ENCODE measurements at regions not wholly inside any gene's neighbourhood (a gene's known extent, or its start where the extent isn't known, plus 50 kb on each side); places are given as distances from the start of the nearest gene placed in this dataset.

GRCh38 chr10:10020945-10021344 is 996.7 kb upstream of the CELF2 start:
- H3K9ac ChIP-seq (ENCODE audit: low read depth in 1 of 2, low read length in 2 of 2) = no peak overlapping the region
- no peak overlapping the region for H3K4me3 ChIP-seq (ENCODE audit: low read depth in 1 of 3, low read length in 3 of 3)
- no peaks in the 10 kb centered on the region for H3K36me3 ChIP-seq (ENCODE audit: control insufficient read depth in 4 of 4, insufficient read depth in 3 of 4, low read depth in 1 of 4, low read length in 3 of 4)
- H3K4me1 ChIP-seq (ENCODE audit: control insufficient read depth in 4 of 4, insufficient read depth in 4 of 4, low read length in 3 of 4) = no peaks in the 10 kb centered on the region
- H3K27me3 ChIP-seq (ENCODE audit: control insufficient read depth in 4 of 4, insufficient read depth in 4 of 4, low read length in 3 of 4) = no peaks in the 10 kb centered on the region
- 45% methylated on average over 1 of the region's 1 CpG for WGBS
- TF ChIP-seq HNF4G (IDR thresholded peaks at IDR 0.05) (no peak), CTCF (IDR thresholded peaks at IDR 0.05; ENCODE audit: low read depth, low read length, missing input control) (no peak), SP1 (IDR thresholded peaks at IDR 0.05) (no peak), ZBTB33 (IDR thresholded peaks at IDR 0.05) (no peak), YY1 (IDR thresholded peaks at IDR 0.05) (no peak)
- TF ChIP-seq, protein P1, sequence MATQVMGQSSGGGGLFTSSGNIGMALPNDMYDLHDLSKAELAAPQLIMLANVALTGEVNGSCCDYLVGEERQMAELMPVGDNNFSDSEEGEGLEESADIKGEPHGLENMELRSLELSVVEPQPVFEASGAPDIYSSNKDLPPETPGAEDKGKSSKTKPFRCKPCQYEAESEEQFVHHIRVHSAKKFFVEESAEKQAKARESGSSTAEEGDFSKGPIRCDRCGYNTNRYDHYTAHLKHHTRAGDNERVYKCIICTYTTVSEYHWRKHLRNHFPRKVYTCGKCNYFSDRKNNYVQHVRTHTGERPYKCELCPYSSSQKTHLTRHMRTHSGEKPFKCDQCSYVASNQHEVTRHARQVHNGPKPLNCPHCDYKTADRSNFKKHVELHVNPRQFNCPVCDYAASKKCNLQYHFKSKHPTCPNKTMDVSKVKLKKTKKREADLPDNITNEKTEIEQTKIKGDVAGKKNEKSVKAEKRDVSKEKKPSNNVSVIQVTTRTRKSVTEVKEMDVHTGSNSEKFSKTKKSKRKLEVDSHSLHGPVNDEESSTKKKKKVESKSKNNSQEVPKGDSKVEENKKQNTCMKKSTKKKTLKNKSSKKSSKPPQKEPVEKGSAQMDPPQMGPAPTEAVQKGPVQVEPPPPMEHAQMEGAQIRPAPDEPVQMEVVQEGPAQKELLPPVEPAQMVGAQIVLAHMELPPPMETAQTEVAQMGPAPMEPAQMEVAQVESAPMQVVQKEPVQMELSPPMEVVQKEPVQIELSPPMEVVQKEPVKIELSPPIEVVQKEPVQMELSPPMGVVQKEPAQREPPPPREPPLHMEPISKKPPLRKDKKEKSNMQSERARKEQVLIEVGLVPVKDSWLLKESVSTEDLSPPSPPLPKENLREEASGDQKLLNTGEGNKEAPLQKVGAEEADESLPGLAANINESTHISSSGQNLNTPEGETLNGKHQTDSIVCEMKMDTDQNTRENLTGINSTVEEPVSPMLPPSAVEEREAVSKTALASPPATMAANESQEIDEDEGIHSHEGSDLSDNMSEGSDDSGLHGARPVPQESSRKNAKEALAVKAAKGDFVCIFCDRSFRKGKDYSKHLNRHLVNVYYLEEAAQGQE (IDR thresholded peaks at IDR 0.05) = no peak
- no peak for DNase-seq (ENCODE audit: low spot score)
- H3K9me3 ChIP-seq (ENCODE audit: control insufficient read depth in 4 of 4, low read length in 3 of 4) = peaks cover 0 to 4% (median 0%) of the 10 kb centered on the region in 4 donors
- no peak overlapping the region for H3K27ac ChIP-seq (ENCODE audit: low read depth in 1 of 2, low read length in 2 of 2)

DNA sequence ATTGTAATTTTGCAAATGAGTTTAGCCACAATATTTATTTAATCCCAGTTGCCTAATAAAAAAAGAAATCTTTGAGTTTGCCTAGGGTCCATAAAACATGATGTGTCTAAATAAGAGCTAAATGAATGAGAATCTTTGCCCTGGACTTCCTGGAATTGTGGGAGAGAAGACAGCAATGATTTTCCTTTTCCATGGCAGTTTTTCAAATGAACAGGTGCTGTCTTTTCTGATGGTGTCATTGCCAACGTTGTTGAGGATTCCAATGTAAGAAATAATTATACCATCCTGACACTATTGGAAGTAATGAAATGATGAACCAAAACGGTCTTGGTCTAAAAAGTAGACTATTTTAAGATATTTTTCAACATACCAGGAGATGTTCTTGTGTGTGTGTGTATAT is 984.7 kb upstream of the CELF2 start:
- TF ChIP-seq ZBTB33 (IDR thresholded peaks at IDR 0.05) (no peak), EGR1 (IDR thresholded peaks at IDR 0.05; ENCODE audit: low read depth in 2 of 2) (no peak), TAF1 (conservative IDR thresholded peaks at IDR 0.05) (no peak), RAD21 (IDR thresholded peaks at IDR 0.05) (no peak), FOXA2 (IDR thresholded peaks at IDR 0.05) (no peak), FOXA1 (IDR thresholded peaks at IDR 0.05) (no peak), HNF4G (IDR thresholded peaks at IDR 0.05) (no peak), ATF3 (IDR thresholded peaks at IDR 0.05) (no peak), MAX (IDR thresholded peaks at IDR 0.05) (no peak), CTCF (IDR thresholded peaks at IDR 0.05; ENCODE audit: low read depth, low read length, missing input control) (no peak), NR2F2 (IDR thresholded peaks at IDR 0.05) (no peak), YY1 (IDR thresholded peaks at IDR 0.05) (no peak)
- TF ChIP-seq, protein P1 (IDR thresholded peaks at IDR 0.05) = no peak
- WGBS = 54% methylated on average over 2 of the region's 2 CpGs
- H3K9me3 ChIP-seq (ENCODE audit: control insufficient read depth in 4 of 4, low read length in 3 of 4) = no peaks in the 10 kb centered on the region
- no peaks in the 10 kb centered on the region for H3K27me3 ChIP-seq (ENCODE audit: control insufficient read depth in 4 of 4, insufficient read depth in 4 of 4, low read length in 3 of 4)
- H3K36me3 ChIP-seq (ENCODE audit: control insufficient read depth in 4 of 4, insufficient read depth in 3 of 4, low read depth in 1 of 4, low read length in 3 of 4) = no peaks in the 10 kb centered on the region
- no peak overlapping the region for H3K9ac ChIP-seq (ENCODE audit: low read depth in 1 of 2, low read length in 2 of 2)
- H3K4me1 ChIP-seq (ENCODE audit: control insufficient read depth in 4 of 4, insufficient read depth in 4 of 4, low read length in 3 of 4) = no peaks in the 10 kb centered on the region
- H3K27ac ChIP-seq (ENCODE audit: low read depth in 1 of 2, low read length in 2 of 2) = no peak overlapping the region
- no peak for DNase-seq (ENCODE audit: low spot score)
- no peak overlapping the region for H3K4me3 ChIP-seq (ENCODE audit: low read depth in 1 of 3, low read length in 3 of 3)
